ENCODE measurements at regions not wholly inside any gene's neighbourhood (a gene's known extent, or its start where the extent isn't known, plus 50 kb on each side); places are given as distances from the start of the nearest gene placed in this dataset.

DNA sequence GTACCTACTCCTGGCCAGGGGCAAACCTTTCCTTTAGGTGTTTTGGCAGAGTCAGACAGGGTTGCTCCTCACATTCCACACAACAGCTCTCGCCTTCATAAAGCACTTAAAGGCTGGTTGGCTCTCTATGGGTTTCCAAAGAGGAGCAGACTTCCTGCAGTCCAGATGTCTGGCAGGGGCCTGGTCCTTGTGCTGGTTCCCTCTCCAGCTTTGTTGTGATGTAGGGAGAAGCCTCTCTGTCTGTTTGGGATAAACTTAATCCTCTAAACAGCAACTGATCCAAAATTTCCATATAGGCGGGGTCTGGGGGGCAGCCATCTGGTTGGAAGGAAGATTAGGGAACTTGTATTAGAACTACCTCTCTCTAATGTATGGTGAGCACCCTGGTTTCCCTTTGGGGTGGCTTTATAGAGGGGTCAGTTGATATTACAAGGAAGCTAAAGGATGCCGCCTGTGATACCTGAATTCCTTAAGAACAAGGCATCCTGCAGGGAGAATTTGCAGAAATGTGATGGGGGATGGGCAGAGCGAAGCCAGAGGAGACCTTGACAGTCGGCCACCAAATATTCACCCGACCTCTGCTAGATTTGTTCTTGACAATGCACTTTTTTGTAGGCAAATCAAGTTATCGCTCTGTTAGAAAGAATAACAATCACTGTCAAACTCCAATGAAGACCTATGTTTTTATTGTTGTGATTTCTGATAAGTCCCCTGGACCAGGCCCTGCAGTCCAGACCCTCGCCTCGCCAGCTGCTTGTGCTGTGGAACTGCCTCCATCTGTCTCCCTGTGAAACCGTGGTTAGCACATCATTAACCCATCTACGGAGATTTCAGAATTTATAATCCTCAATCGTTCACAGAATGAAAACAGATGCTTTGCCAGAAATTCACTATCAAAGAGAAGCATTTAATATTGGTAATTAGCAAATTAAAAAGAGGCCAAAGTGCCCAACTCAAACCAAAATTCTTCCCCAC is 94.0 kb upstream of the RALGAPA2 start:
- Histone ChIP-seq H3K27ac (ENCODE audit: low read depth, low read length) (no peak overlapping the region), H3K4me1 (ENCODE audit: insufficient read depth, low read length) (no peaks in the 10 kb centered on the region), H3K9ac (ENCODE audit: low read length) (no peak overlapping the region), H3K4me3 (ENCODE audit: low read depth in 1 of 2, low read length in 2 of 2) (no peak overlapping the region), H3K36me3 (ENCODE audit: insufficient read depth, low read length) (no peaks in the 10 kb centered on the region), H3K27me3 (ENCODE audit: control insufficient read depth in 1 of 2, insufficient read depth in 2 of 2, low read length in 2 of 2) (no peaks in the 10 kb centered on the region), H3K9me3 (ENCODE audit: low read length) (no peaks in the 10 kb centered on the region)

DNA sequence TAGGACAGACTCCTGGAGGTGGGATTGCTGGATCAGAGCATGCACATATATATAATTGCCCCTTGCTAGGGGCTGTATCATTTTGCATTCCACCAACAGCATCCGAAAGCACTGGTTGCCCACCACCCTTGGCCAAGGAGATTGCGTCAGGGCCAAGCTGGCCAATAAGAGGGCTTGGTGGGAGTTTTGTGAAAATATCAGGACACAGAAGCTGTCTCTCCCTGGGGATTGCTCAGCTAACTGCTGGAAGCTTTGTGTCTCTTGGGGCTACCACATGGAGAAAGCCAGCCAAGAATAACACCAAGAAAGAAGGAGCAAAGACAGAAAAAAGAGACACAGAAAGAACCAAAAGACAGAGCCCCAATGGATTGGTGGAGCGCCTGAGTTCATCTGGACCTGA is 90.6 kb upstream of the RALGAPA2 start:
- no peak overlapping the region for H3K4me3 ChIP-seq (ENCODE audit: low read depth in 1 of 2, low read length in 2 of 2)
- no peaks in the 10 kb centered on the region for H3K9me3 ChIP-seq (ENCODE audit: low read length)
- no peak overlapping the region for H3K9ac ChIP-seq (ENCODE audit: low read length)
- H3K36me3 ChIP-seq (ENCODE audit: insufficient read depth, low read length) = no peaks in the 10 kb centered on the region
- no peaks in the 10 kb centered on the region for H3K4me1 ChIP-seq (ENCODE audit: insufficient read depth, low read length)
- H3K27me3 ChIP-seq (ENCODE audit: control insufficient read depth in 1 of 2, insufficient read depth in 2 of 2, low read length in 2 of 2) = no peaks in the 10 kb centered on the region
- no peak overlapping the region for H3K27ac ChIP-seq (ENCODE audit: low read depth, low read length)

DNA sequence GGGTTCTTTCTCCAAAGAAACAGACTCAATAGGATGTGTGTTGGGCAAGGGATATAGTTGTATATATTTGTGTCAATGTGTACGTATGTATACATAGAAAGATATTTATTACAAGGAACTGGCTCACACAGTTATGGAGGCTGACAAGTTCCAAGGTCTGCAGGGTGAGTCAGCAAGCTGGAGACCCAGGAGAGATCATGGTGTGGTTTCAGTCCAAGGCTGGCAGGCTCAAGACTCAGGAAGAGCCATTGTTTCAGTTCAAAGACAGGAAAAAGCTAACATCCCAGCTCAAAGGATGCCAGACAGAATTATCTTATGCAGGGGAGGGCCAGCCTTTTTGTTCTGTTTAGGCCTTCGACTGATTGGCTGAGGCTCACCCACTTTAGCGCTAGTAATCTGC is 89.9 kb upstream of the RALGAPA2 start:
- no peaks in the 10 kb centered on the region for H3K27me3 ChIP-seq (ENCODE audit: control insufficient read depth in 1 of 2, insufficient read depth in 2 of 2, low read length in 2 of 2)
- no peaks in the 10 kb centered on the region for H3K36me3 ChIP-seq (ENCODE audit: insufficient read depth, low read length)
- no peak overlapping the region for H3K9ac ChIP-seq (ENCODE audit: low read length)
- no peaks in the 10 kb centered on the region for H3K4me1 ChIP-seq (ENCODE audit: insufficient read depth, low read length)
- H3K9me3 ChIP-seq (ENCODE audit: low read length) = no peaks in the 10 kb centered on the region
- no peak overlapping the region for H3K27ac ChIP-seq (ENCODE audit: low read depth, low read length)
- H3K4me3 ChIP-seq (ENCODE audit: low read depth in 1 of 2, low read length in 2 of 2) = no peak overlapping the region

DNA sequence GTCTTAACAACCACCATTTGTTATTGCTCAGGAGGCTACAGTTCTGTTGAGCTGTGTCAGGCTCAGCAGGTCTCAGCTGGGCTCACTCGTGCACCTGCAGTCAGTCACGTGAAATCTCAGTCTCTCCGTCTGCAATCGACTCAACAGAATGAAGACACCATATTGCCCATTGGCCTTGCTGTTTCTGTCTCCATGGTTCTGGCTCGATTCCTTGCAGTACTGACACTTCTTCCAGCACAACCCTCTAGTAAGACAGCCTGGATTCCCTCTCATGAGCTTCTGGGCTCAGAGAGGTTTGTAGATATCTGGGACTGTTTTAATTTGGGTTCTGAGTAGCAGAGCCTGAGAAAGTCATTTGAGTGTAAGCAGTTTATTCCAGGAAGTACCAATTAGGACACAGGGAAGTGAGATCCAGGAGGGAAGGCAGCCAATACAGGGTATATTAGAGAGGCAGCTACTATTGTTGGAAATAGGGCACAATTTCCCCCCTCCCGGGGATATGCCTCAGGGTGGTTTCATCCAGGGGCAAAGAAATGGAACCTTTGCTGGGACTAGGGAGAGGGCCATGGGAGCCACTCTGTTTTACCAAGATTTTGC is 87.4 kb upstream of the RALGAPA2 start:
- H3K4me1 ChIP-seq (ENCODE audit: insufficient read depth, low read length) = no peaks in the 10 kb centered on the region
- H3K4me3 ChIP-seq (ENCODE audit: low read depth in 1 of 2, low read length in 2 of 2) = no peak overlapping the region

DNA sequence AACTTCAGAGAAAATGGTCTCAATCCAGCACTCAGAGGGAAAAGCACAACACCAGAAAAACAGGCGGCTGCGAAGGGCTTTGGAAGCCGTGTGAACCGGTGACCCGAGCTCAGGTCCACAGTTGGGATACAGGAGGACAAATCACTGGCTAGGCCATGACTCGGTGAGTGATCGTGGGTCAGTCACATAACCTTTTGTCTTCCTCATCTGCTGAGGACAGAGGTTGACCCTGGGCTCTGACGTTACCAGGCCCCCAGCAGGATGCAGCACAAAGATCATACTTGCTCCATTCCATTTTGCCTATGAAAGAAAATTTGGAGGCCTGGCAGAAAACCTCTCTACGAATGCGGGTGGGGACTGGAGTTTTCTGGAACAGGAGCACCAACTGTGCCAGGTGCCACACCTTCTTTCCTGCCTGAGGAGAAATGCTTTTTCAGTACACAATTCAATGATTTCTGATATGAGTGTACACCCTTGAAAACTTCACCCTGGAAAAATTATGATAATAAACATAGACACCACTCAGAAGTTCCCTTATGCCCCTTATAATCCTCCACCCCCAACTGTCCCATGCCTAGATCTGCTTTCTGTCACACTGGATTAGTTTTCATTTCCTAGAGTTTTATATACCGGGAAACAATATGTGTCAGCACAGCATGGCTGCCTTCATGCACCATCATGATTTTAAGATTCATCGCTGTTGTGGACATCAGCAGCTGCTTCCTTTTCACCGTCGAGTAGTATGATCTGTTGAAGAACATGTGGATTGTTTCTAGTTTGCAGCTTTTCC is 85.3 kb upstream of the RALGAPA2 start:
- Histone ChIP-seq H3K27me3 (ENCODE audit: control insufficient read depth in 1 of 2, insufficient read depth in 2 of 2, low read length in 2 of 2) (no peaks in the 10 kb centered on the region), H3K9ac (ENCODE audit: low read length) (no peak overlapping the region), H3K4me3 (ENCODE audit: low read depth in 1 of 2, low read length in 2 of 2) (no peak overlapping the region), H3K4me1 (ENCODE audit: insufficient read depth, low read length) (no peaks in the 10 kb centered on the region), H3K36me3 (ENCODE audit: insufficient read depth, low read length) (no peaks in the 10 kb centered on the region), H3K27ac (ENCODE audit: low read depth, low read length) (no peak overlapping the region), H3K9me3 (ENCODE audit: low read length) (no peaks in the 10 kb centered on the region)

More for the DNA sequence above, 87.4 kb upstream of the RALGAPA2 start:
- Histone ChIP-seq H3K36me3 (ENCODE audit: insufficient read depth, low read length) (no peaks in the 10 kb centered on the region), H3K9ac (ENCODE audit: low read length) (no peak overlapping the region), H3K27ac (ENCODE audit: low read depth, low read length) (no peak overlapping the region), H3K9me3 (ENCODE audit: low read length) (no peaks in the 10 kb centered on the region), H3K27me3 (ENCODE audit: control insufficient read depth in 1 of 2, insufficient read depth in 2 of 2, low read length in 2 of 2) (no peaks in the 10 kb centered on the region)

DNA sequence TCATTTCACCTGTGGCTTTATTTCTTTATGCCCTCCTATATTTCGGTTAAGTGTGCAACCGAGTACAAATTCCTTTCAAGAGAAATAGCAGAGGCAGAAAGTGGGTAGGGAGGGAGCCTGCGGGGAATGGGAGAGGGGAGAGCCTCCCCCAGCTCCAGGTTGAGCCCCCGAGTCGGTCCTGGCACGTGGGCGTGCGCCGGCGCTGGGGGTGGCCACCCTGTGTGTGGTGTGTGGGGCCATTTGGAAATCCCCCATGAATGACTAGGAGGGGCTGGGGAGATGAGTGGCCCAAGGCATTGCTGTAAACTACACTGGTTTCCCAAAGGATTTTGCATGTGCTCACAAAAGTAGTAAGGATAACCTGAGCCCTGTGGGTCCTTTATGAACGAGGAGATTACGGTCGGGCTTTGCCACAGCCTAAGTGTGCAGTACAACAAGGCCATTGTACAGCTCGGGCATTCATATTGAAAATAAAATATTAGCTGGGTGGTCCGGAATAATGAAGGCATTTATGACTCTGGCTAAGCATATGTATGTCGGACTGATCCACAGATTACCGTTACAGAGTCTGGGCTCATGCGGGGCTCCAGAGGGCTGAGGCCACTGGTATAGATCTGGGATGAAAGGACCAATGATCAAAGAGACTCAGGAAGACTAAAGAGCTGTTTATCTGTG is 84.5 kb upstream of the RALGAPA2 start:
- no peak overlapping the region for H3K27ac ChIP-seq (ENCODE audit: low read depth, low read length)
- H3K27me3 ChIP-seq (ENCODE audit: control insufficient read depth in 1 of 2, insufficient read depth in 2 of 2, low read length in 2 of 2) = peaks cover 0 to 5% of the 10 kb centered on the region in 2 donors
- no peak overlapping the region for H3K4me3 ChIP-seq (ENCODE audit: low read depth in 1 of 2, low read length in 2 of 2)
- no peaks in the 10 kb centered on the region for H3K36me3 ChIP-seq (ENCODE audit: insufficient read depth, low read length)
- H3K9me3 ChIP-seq (ENCODE audit: low read length) = no peaks in the 10 kb centered on the region
- H3K9ac ChIP-seq (ENCODE audit: low read length) = no peak overlapping the region
- H3K4me1 ChIP-seq (ENCODE audit: insufficient read depth, low read length) = no peaks in the 10 kb centered on the region

DNA sequence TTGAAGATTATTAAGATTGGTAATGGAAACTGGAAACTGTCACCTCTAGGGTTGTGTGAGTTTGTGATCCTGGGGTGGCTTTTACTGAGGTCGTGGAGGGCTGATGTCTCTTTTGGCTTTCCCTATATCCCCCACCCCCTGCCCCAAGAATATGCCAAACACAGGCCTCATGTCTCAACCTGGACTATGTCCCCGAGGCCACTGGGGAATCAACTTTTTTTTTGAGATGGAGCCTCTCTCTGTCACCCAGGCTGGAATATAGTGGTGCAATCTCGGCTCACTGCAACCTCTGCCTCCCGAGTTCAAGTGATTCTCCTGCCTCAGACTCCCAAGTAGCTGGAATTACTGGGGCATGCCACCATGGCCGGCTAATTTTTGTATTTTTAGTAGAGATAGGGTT is 83.3 kb upstream of the RALGAPA2 start:
- H3K4me1 ChIP-seq (ENCODE audit: insufficient read depth, low read length) = no peaks in the 10 kb centered on the region
- peaks cover 0 to 5% of the 10 kb centered on the region in 2 donors for H3K27me3 ChIP-seq (ENCODE audit: control insufficient read depth in 1 of 2, insufficient read depth in 2 of 2, low read length in 2 of 2)
- H3K4me3 ChIP-seq (ENCODE audit: low read depth in 1 of 2, low read length in 2 of 2) = no peak overlapping the region
- no peaks in the 10 kb centered on the region for H3K36me3 ChIP-seq (ENCODE audit: insufficient read depth, low read length)
- no peaks in the 10 kb centered on the region for H3K9me3 ChIP-seq (ENCODE audit: low read length)
- no peak overlapping the region for H3K27ac ChIP-seq (ENCODE audit: low read depth, low read length)
- H3K9ac ChIP-seq (ENCODE audit: low read length) = no peak overlapping the region

DNA sequence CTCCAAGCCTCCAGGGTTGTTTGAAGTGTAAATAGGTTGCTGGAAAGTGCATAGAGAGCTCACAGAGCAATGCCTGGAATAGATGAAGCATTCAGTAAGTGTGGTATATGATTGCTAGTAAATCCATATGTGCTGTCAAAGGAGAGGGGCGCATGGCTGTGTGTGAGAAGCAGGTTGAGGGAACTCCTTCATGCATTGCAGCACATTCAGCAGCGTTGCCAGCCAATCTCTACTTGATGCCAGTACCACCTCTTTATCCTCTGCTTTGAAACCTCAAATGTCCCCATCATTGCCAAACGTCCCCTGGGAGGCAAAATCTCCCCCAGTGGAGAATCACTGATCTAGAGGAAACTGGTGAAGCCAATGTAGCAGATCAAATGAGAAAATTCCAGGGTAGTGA is 82.7 kb upstream of the RALGAPA2 start:
- no peaks in the 10 kb centered on the region for H3K36me3 ChIP-seq (ENCODE audit: insufficient read depth, low read length)
- H3K9me3 ChIP-seq (ENCODE audit: low read length) = no peaks in the 10 kb centered on the region
- H3K9ac ChIP-seq (ENCODE audit: low read length) = no peak overlapping the region
- peaks cover 0 to 5% of the 10 kb centered on the region in 2 donors for H3K27me3 ChIP-seq (ENCODE audit: control insufficient read depth in 1 of 2, insufficient read depth in 2 of 2, low read length in 2 of 2)
- no peak overlapping the region for H3K27ac ChIP-seq (ENCODE audit: low read depth, low read length)
- H3K4me1 ChIP-seq (ENCODE audit: insufficient read depth, low read length) = no peaks in the 10 kb centered on the region
- H3K4me3 ChIP-seq (ENCODE audit: low read depth in 1 of 2, low read length in 2 of 2) = no peak overlapping the region

DNA sequence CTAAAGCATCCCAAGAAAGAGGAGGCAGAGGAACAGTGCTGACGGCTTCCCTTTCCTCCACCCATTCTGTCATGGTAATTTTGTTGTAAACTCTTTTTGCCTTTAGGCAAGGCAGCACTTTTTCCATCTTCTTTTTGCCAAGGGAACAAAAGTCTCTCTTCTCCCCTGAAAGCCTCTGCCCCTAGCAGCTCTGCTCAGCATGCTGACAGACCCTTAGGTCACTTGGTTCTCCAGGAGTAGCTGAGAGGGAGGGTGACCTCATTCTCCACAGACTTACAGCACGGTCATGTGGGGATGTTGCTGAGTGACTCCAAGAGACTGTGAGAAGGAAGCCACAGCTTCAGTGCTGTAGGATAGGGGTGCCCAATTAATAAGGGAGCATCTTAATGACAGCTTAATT is 81.1 kb upstream of the RALGAPA2 start:
- Histone ChIP-seq H3K27me3 (ENCODE audit: control insufficient read depth in 1 of 2, insufficient read depth in 2 of 2, low read length in 2 of 2) (peaks cover 0 to 5% of the 10 kb centered on the region in 2 donors), H3K9ac (ENCODE audit: low read length) (no peak overlapping the region), H3K4me1 (ENCODE audit: insufficient read depth, low read length) (no peaks in the 10 kb centered on the region), H3K4me3 (ENCODE audit: low read depth in 1 of 2, low read length in 2 of 2) (no peak overlapping the region), H3K9me3 (ENCODE audit: low read length) (no peaks in the 10 kb centered on the region), H3K36me3 (ENCODE audit: insufficient read depth, low read length) (no peaks in the 10 kb centered on the region), H3K27ac (ENCODE audit: low read depth, low read length) (no peak overlapping the region)

DNA sequence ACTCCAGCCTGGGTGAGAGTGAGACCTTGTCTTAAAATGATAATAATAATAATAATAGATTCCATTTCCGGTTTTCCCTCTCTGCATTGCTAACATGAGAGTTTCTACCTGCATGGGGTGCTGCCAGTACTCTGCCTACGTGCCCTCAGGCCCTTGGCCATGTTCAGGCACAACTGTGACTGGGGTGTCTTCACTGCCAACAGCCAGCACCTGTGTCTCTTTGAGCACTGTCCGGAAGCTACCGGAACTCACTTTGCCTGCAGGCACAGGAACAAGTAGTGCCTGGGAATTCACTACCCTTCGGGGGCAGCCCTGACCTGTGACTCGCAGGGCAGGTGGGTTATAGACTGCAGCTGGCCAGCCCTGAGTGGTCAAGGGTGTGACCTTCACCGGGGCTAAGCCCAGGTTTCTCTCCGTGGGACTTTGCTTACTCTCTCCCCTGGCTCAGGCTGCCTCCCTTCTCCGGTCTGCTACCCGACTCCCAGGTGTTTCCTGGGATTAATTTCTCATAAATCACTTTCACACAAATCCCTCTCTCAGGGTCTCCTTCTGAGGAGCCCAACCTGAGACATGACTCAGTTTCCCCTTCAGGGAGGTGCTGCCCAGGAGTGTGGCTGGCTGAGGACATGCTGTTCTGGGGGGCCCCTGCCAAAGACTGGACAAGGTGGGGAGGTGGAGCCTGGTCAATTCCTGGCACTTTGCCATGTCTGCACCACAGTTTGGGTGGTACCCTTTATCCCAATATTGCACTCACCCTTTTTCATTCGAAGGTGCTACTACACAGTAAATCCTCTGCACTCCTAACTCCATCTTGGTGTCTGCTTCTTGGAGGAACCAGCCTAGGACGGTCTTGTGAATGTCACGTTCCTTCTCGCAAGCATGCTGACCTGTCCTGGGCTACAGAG is 79.5 kb upstream of the RALGAPA2 start:
- no peak overlapping the region for H3K9ac ChIP-seq (ENCODE audit: low read length)
- H3K4me3 ChIP-seq (ENCODE audit: low read depth in 1 of 2, low read length in 2 of 2) = no peak overlapping the region

More for the DNA sequence above, 79.5 kb upstream of the RALGAPA2 start:
- Histone ChIP-seq H3K27me3 (ENCODE audit: control insufficient read depth in 1 of 2, insufficient read depth in 2 of 2, low read length in 2 of 2) (peaks cover 0 to 5% of the 10 kb centered on the region in 2 donors), H3K4me1 (ENCODE audit: insufficient read depth, low read length) (no peaks in the 10 kb centered on the region), H3K9me3 (ENCODE audit: low read length) (no peaks in the 10 kb centered on the region), H3K36me3 (ENCODE audit: insufficient read depth, low read length) (no peaks in the 10 kb centered on the region), H3K27ac (ENCODE audit: low read depth, low read length) (no peak overlapping the region)
